HG03064 (cell line): ENCODE measurements at regions not wholly inside any gene's neighbourhood (a gene's known extent, or its start where the extent isn't known, plus 50 kb on each side); places are given as distances from the start of the nearest gene placed in this dataset.

Experiments
- ATAC-seq: cut with Tn5 transposase; IDR thresholded peaks from one replicate; pipeline ENCODE4 v1.9.1; 2021; ENCODE audit warnings: low read depth; ENCODE audit not compliant: unreplicated experiment

GRCh38 chr12:88969127-88969526 is 383.2 kb downstream of the DUSP6 start:
- no peak for ATAC-seq

GRCh38 chr12:88960213-88960878 is 380.1 kb upstream of the KITLG start:
- no peak for ATAC-seq

DNA sequence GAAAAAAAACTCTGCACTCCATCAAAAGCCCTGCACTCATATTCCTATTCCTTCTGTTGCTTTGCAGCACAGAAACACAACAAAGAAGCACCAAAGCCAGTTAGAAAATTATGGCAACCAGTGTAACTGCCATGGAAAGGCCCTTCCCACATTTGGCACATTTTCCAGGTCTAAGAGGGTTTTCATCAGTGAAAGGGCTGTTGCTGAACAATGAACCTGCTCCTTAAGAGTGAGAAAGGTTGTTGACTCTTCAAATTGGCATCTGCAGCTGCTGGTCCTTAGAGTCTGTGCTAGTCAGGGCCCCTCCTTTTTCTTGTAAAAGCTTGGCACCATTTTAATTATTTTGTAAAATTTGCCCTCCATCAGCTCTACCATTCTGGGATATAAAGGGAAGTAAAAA is 378.7 kb upstream of the KITLG start:
- ATAC-seq = no peak

GRCh38 chr12:88958153-88958552 is 377.9 kb upstream of the KITLG start:
- no peak for ATAC-seq

DNA sequence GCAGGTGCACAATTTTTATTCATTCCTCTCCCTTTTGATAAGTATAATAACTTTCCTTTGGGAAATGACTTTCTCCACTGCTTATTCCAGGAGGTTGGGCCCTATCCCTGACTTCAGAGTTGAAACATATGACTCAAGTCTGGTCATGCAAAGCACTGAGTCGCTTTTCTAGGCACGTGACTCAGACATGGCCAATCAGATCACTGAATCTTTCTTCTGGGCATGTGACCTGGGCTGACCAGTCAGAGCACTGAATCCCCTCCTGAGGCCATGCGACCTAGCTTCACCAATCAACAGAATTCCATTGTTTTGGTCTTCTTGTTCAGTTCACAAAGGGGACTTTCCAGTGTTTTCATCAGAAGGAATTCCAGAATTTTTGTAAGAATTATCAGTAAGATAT is 377.1 kb upstream of the KITLG start:
- ATAC-seq = no peak

GRCh38 chr12:88955531-88955930 is 375.3 kb upstream of the KITLG start:
- ATAC-seq = no peak

- ATAC-seq = no peak
Observed at GRCh38 chr12:88953029-88953586, 372.8 kb upstream of the KITLG start.

GRCh38 chr12:88952562-88952942 is 372.3 kb upstream of the KITLG start:
- no peak for ATAC-seq

- ATAC-seq = no peak
Observed at GRCh38 chr12:88951860-88952561, 371.7 kb upstream of the KITLG start.

- no peak for ATAC-seq
Observed at GRCh38 chr12:88951177-88951576, 370.9 kb upstream of the KITLG start.

GRCh38 chr12:88947486-88948043 is 367.3 kb upstream of the KITLG start:
- no peak for ATAC-seq

DNA sequence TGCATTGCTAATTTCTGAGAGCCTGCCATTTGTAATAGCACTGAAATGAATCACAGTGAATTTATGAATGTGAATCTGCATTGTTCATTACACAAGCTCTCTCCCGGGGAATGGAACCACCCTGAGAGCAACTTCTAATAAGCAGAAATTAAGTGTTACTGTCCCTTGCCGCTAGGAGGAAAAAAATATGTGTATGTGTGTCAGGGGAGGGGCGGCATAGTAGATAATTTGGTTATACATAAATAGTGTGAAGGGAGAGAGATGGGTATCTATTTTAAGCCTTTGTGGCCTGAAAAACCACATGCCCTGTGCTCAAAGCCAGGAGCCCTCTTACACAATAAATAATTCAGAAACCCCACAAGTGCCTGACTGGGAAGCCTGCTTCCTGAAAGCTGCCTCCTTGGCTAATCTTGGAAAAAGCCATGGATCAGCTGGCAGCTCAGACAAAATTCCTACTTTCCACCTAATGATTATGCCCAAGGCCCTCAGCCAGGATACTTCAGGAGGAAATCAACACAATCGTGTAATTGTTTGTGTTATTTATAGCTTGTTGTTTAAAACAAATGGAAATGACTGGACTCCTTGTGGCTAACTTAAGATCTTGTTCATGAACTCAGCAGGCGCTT is 366.2 kb upstream of the KITLG start:
- no peak for ATAC-seq

- no peak for ATAC-seq
Observed at GRCh38 chr12:88945051-88945732, 364.9 kb upstream of the KITLG start.

GRCh38 chr12:88944397-88944796 is 364.1 kb upstream of the KITLG start:
- ATAC-seq = no peak

- no peak for ATAC-seq
Observed at GRCh38 chr12:88940854-88941253, 360.6 kb upstream of the KITLG start.

- no peak for ATAC-seq
Observed at GRCh38 chr12:88935856-88936255, 355.6 kb upstream of the KITLG start.

GRCh38 chr12:88934163-88934747 is 354.0 kb upstream of the KITLG start:
- no peak for ATAC-seq

GRCh38 chr12:88932457-88932856 is 352.2 kb upstream of the KITLG start:
- no peak for ATAC-seq

DNA sequence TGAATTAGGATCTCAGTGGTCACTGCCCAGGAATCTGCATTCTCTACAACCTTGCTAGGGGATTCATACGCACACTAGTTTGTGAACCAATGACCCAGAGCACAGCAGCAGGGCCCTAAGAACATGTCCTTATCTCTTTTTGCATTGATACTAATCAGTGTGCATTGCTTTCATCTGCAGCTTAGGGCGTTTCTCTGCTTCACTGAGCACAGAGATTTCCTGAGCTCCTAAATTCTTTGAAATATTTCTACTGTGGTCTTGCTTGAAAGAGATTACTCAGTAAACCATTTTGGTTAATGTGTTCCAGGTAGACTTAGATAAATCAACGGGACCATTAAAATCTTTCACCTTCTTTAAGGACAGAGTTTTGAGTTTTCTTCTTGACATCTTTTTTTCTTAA is 351.3 kb upstream of the KITLG start:
- no peak for ATAC-seq

GRCh38 chr12:88925454-88925853 is 345.2 kb upstream of the KITLG start:
- no peak for ATAC-seq
